ENCODE measurements at regions not wholly inside any gene's neighbourhood (a gene's known extent, or its start where the extent isn't known, plus 50 kb on each side); places are given as distances from the start of the nearest gene placed in this dataset.

- TF ChIP-seq ZNF462 (CRISPR knock-in tag; IDR thresholded peaks at IDR 0.05) (no peak), STAT1 (IDR thresholded peaks at IDR 0.05; ENCODE audit: unreplicated experiment) (no peak), EZH2 (IDR thresholded peaks at IDR 0.05; ENCODE audit: low read depth, unreplicated experiment) (no peak), JUNB (IDR thresholded peaks at IDR 0.05; ENCODE audit: unreplicated experiment) (no peak), ZNF331 (CRISPR knock-in tag; IDR thresholded peaks at IDR 0.05; ENCODE audit: low read depth) (no peak)
- TF ChIP-seq, protein P1, sequence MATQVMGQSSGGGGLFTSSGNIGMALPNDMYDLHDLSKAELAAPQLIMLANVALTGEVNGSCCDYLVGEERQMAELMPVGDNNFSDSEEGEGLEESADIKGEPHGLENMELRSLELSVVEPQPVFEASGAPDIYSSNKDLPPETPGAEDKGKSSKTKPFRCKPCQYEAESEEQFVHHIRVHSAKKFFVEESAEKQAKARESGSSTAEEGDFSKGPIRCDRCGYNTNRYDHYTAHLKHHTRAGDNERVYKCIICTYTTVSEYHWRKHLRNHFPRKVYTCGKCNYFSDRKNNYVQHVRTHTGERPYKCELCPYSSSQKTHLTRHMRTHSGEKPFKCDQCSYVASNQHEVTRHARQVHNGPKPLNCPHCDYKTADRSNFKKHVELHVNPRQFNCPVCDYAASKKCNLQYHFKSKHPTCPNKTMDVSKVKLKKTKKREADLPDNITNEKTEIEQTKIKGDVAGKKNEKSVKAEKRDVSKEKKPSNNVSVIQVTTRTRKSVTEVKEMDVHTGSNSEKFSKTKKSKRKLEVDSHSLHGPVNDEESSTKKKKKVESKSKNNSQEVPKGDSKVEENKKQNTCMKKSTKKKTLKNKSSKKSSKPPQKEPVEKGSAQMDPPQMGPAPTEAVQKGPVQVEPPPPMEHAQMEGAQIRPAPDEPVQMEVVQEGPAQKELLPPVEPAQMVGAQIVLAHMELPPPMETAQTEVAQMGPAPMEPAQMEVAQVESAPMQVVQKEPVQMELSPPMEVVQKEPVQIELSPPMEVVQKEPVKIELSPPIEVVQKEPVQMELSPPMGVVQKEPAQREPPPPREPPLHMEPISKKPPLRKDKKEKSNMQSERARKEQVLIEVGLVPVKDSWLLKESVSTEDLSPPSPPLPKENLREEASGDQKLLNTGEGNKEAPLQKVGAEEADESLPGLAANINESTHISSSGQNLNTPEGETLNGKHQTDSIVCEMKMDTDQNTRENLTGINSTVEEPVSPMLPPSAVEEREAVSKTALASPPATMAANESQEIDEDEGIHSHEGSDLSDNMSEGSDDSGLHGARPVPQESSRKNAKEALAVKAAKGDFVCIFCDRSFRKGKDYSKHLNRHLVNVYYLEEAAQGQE (IDR thresholded peaks at IDR 0.05; ENCODE audit: unreplicated experiment) = no peak
Measured at GRCh38 chr3:168364967-168365366, 269.2 kb upstream of the GOLIM4 start (continued).

All from GM23338 (cell line).